Sigmoid colon (tissue), 6 donors: ENCODE measurements at regions not wholly inside any gene's neighbourhood (a gene's known extent, or its start where the extent isn't known, plus 50 kb on each side); places are given as distances from the start of the nearest gene placed in this dataset.
"Not testable (repeated sequence)": the region's sequence is repeated elsewhere in the genome, so short reads cannot be mapped to it uniquely, and the experiment has no call there.

Experiments used
- DNase-seq: peaks from one replicate; pipeline ENCODE4 v3.0.0-alpha.2; 2019
- H3K27ac ChIP-seq, 4 donors: fragments of 200-600 bp; sonication (generic); one replicate each; pipeline ENCODE4 v1.5.1; 2016 to 2019; ENCODE audit warnings: mild to moderate bottlenecking in 1 of 4
- H3K27me3 ChIP-seq, 3 donors: fragments of 200-600 bp; sonication (generic); one replicate each; pipeline ENCODE4 v1.5.1; 2019; ENCODE audit warnings: mild to moderate bottlenecking in 1 of 3
- H3K36me3 ChIP-seq, 4 donors: fragments of 200-600 bp; sonication (generic); one replicate each; pipeline ENCODE4 v1.5.1; 2016 to 2019
- H3K4me1 ChIP-seq, 4 donors: fragments of 200-600 bp; sonication (generic); one replicate each; pipeline ENCODE4 v1.5.1; 2017 to 2019
- H3K4me3 ChIP-seq, 4 donors: fragments of 200-600 bp; sonication (generic); one replicate each; pipeline ENCODE4 v1.5.1; 2017 to 2019; ENCODE audit warnings: mild to moderate bottlenecking in 2 of 4, moderate library complexity in 1 of 4
- H3K9me3 ChIP-seq, 4 donors: fragments of 200-600 bp in 3 of 4; sonication (generic) in 3 of 4; one replicate each; pipeline versions ENCODE4 v1.5.1 to v1.6.1; 2013 to 2019
- CTCF ChIP-seq, 4 experiments: fragments of 450-650 bp in 3 of 4; fragments of 200-600 bp in 1 of 4; IDR thresholded peaks; one replicate each; pipeline ENCODE4 v1.5.1; 2016 to 2019; ENCODE audit warnings: antibody characterized with exemption in 4 of 4, mild to moderate bottlenecking in 3 of 4, moderate library complexity in 2 of 4
- EP300 ChIP-seq, 4 donors: sonication (generic); formaldehyde crosslinking; IDR thresholded peaks; one replicate each; pipeline ENCODE4 v1.6.1; 2017; ENCODE audit warnings: antibody characterized with exemption in 4 of 4
- POLR2A ChIP-seq, 2 donors: fragments of 450-650 bp; IDR thresholded peaks; one replicate each; pipeline ENCODE4 v1.6.1; 2016; ENCODE audit warnings: antibody characterized with exemption in 2 of 2, mild to moderate bottlenecking in 2 of 2, moderate library complexity in 2 of 2
- POLR2AphosphoS5 ChIP-seq, 4 donors: sonication (generic); formaldehyde crosslinking; IDR thresholded peaks; one replicate each; pipeline ENCODE4 v1.6.1; 2017; ENCODE audit warnings: antibody characterized with exemption in 4 of 4
- WGBS, 2 donors: extraction: QIAGEN DNeasy Blood & Tissue Kit; methylation state at CpG; one replicate each; pipeline ENCODE4 v1.1.7; 2013; 5-methylcytosine and 5-hydroxymethylcytosine counted together
- intact Hi-C: fragments of 100-400 bp; cut with DNase I; formaldehyde crosslinking; loops from one replicate; pipeline ENCODE4 v1.15.1; 2023
- donor health status: healthy with polysubstance abuse.
- donor health status: healthy.

- Histone ChIP-seq H3K27ac (no peak overlapping the region), H3K36me3 (no peaks in the 10 kb centered on the region), H3K4me3 (no peak overlapping the region), H3K27me3 (no peaks in the 10 kb centered on the region), H3K9me3 (no peaks in the 10 kb centered on the region), H3K4me1 (peaks cover 0 to 15% (median 9%) of the 10 kb centered on the region in 4 donors)
- no peak for DNase-seq
- intact Hi-C loops: no loop called here
- TF ChIP-seq POLR2AphosphoS5 (IDR thresholded peaks at IDR 0.05) (no peak), EP300 (IDR thresholded peaks at IDR 0.05) (no peak), CTCF (IDR thresholded peaks at IDR 0.05) (no peak), POLR2A (IDR thresholded peaks at IDR 0.05) (no peak)
- WGBS, 2 donors: 61 to 74% methylated on average over 3 of the region's 3 CpGs
Measured at GRCh38 chr6:12359036-12359435, 68.9 kb downstream of the EDN1 start.

DNA sequence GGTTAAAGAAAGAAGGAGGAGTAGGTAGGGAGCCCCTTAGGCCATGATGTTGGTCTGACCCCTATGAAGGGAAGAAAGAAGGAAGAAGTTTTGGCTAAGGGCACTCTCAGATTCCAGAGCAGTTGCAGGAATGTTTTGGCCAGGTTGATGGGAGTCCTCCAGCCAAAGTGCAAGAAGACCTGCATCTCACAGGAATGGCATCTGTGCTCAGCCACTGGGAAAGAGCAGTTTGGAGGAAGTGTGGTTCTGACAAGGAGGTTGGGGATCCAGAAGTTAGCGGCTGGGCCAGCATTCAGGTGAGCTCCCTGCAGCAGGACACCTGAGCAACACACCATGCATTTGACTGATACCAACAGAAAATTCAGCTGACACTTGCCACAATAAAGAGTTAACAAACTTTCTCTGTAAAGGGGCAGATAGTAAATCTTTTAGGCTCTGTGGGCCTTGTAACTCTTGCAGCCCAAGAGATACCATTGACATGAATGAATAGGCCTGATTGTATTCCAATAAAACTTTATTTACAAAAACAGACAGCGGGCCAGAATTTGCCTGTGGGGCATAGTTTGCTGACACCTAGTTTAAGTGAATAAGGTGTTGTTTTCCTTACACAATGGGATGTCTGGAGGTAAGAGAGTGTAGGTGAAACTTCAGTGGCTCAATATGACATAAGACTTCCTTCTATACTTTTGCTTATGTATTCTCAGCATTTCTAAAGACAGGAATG is 71.0 kb downstream of the EDN1 start:
- Histone ChIP-seq H3K27ac (no peak overlapping the region), H3K9me3 (no peaks in the 10 kb centered on the region), H3K4me1 (peaks cover 0 to 7% (median 0%) of the 10 kb centered on the region in 4 donors), H3K36me3 (no peaks in the 10 kb centered on the region), H3K27me3 (no peaks in the 10 kb centered on the region), H3K4me3 (no peak overlapping the region)
- WGBS, 2 donors: 66 to 82% methylated on average over 2 of the region's 2 CpGs
- DNase-seq: no peak
- TF ChIP-seq POLR2AphosphoS5 (IDR thresholded peaks at IDR 0.05) (no peak), EP300 (IDR thresholded peaks at IDR 0.05) (no peak), CTCF (IDR thresholded peaks at IDR 0.05) (no peak), POLR2A (IDR thresholded peaks at IDR 0.05) (no peak)
- intact Hi-C loops: no loop called here

DNA sequence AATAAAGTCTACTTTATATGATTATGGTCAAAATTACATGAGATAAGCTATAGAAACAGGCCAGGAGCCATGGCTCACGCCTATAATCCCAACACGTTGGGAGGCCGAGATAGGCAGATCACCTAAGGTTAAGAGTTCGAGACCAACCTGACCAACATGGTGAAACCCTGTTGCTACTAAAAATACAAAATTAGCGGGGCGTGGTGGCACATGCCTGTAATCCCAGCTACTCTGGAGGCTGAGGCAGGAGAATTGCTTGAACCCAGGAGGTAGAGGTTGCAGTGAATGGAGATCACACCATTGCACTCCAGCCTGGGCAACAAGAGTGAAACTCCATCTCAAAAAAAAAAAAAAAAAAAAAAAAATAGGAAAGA is 73.1 kb downstream of the EDN1 start:
- H3K4me1 ChIP-seq, H3K27me3 ChIP-seq, H3K4me3 ChIP-seq, DNase-seq, H3K9me3 ChIP-seq, H3K36me3 ChIP-seq, H3K27ac ChIP-seq, intact Hi-C loops: not testable (repeated sequence)
- 65 to 84% methylated on average over 6 of the region's 6 CpGs for WGBS, 2 donors

DNA sequence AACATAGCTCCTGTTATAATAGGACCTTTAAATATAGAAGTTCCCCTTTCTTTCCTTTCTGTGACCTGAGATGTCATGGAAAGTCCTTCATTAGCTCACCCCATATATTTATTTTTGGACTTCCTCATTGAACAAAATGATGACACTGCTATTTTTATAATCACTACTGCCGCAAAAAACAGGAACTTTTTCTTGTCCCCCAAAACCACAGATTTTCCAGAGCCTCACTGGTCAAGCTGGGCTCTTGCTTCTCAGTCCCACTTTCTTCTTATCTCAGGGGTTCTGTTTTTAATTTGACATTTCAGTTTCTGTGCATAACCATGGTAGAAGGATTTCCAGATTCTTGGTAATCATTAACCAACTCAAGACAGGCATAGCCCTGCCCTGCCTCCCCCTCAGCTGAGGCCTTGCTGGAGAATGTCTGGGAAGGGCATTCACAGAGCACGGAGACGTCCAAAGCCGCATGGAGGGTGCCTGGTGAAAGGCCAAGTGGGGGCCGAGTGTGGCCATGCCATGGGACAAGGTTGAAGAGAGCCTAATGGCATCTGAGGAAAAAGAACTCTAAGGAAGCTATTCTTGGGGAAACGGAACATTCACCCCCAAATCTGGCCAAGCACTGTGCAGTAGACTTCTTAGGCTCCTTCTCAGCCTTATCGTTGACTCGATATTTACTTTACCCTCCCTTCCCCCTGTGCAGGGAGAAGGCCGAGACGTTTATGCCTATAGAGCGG is 73.7 kb downstream of the EDN1 start:
- Histone ChIP-seq H3K36me3 (no peaks in the 10 kb centered on the region), H3K27me3 (no peaks in the 10 kb centered on the region), H3K4me3 (no peak overlapping the region), H3K27ac (no peak overlapping the region), H3K9me3 (no peaks in the 10 kb centered on the region), H3K4me1 (peaks cover 0 to 7% (median 0%) of the 10 kb centered on the region in 4 donors)
- WGBS, 2 donors: 19 to 66% methylated on average over 11 of the region's 11 CpGs
- intact Hi-C loops: no loop called here
- no peak for DNase-seq
- TF ChIP-seq CTCF (IDR thresholded peaks at IDR 0.05): no peak

DNA sequence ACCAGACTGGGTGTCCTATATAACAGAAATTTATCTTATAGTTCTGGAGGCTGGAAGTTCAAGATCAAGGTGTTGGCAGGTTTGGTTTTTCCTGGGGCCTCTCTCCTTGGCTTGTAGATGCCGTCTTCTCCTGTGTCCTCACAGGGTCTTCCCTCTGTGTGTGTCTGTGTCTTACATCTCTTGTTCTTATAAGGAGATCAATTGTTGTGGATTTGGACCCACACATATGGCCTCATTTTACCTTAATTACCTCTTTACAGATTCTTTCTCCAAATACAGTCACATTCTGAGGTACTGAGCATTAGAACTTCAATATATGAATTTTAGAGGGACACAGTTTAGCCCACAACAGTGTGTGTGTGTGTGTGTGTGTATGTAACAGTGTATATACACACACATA is 74.5 kb downstream of the EDN1 start:
- H3K9me3 ChIP-seq: no peaks in the 10 kb centered on the region
- DNase-seq: no peak
- H3K4me1 ChIP-seq: peaks cover 0 to 7% (median 0%) of the 10 kb centered on the region in 4 donors
- 32 to 64% methylated on average over 1 of the region's 1 CpG for WGBS, 2 donors
- H3K36me3 ChIP-seq: no peaks in the 10 kb centered on the region
- intact Hi-C loops: no loop called here
- no peak overlapping the region for H3K27ac ChIP-seq
- TF ChIP-seq POLR2A (IDR thresholded peaks at IDR 0.05): no peak
- TF ChIP-seq POLR2AphosphoS5 (IDR thresholded peaks at IDR 0.05): no peak
- TF ChIP-seq CTCF (IDR thresholded peaks at IDR 0.05): no peak
- no peak for TF ChIP-seq EP300 (IDR thresholded peaks at IDR 0.05)
- no peaks in the 10 kb centered on the region for H3K27me3 ChIP-seq
- no peak overlapping the region for H3K4me3 ChIP-seq
